ENCODE measurements at regions not wholly inside any gene's neighbourhood (a gene's known extent, or its start where the extent isn't known, plus 50 kb on each side); places are given as distances from the start of the nearest gene placed in this dataset.

DNA sequence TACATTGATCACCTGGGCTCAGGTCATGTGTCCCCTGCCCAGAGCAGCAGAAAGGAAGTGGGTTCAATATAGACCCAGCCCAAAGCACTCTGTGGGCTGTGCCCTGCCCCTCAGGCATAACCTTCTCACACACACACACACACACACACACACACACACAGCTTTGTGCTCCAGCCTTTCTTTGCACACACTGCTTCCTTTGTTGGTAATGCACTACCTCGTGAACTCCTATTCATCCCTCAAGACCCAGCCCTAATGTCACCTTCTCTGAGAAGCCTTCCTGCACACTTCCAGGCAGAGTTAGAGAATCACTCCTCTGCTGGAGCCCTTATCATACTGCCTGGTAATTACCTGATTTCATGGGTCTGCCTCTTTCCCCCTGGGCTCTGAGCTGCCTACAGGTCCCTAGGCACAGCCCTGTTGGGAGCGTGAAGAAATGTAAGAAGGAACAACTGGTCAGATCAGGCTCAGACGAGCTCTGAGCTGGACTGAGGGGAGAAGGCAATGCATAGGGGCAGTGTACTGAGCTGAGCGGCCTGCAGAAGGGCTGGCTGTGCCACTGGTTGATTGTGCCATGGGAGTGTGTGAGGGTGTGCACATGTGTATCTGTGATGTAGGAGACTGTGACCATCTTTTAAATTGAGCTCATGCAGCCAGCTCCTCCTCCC is 210.3 kb downstream of the GLI2 start:
- Histone ChIP-seq H3K4me3 (ENCODE audit: low read length) (no peak overlapping the region), H3K27ac (ENCODE audit: low read length) (no peak overlapping the region), H3K9me2 (ENCODE audit: insufficient read depth, low read length) (no peaks in the 10 kb centered on the region), H3K27me3 (ENCODE audit: insufficient read depth, low read depth, low read length) (no peaks in the 10 kb centered on the region), H3K36me3 (ENCODE audit: insufficient read depth, low read length) (no peaks in the 10 kb centered on the region), H4K20me1 (ENCODE audit: insufficient read depth) (no peaks in the 10 kb centered on the region), H3K9ac (ENCODE audit: low read length) (no peak overlapping the region), H2AFZ (ENCODE audit: low read depth, low read length) (no peak overlapping the region), H3K4me2 (ENCODE audit: low read length) (no peak overlapping the region), H3K79me2 (replicated peaks; ENCODE audit: insufficient read depth, low read length) (no peaks in the 10 kb centered on the region), H3K9me3 (ENCODE audit: low read length) (no peaks in the 10 kb centered on the region), H3F3A (ENCODE audit: insufficient read depth, low read length, poor library complexity, severe bottlenecking) (no peaks in the 10 kb centered on the region)
- TF ChIP-seq POLR2AphosphoS5 (IDR thresholded peaks at IDR 0.05), result no peak
- no peak for TF ChIP-seq EP300 (conservative IDR thresholded peaks at IDR 0.05; ENCODE audit: poor library complexity, severe bottlenecking)
- TF ChIP-seq RAD21 (conservative IDR thresholded peaks at IDR 0.05), result no peak
- no peak for TF ChIP-seq EZH2 (IDR thresholded peaks at IDR 0.05; ENCODE audit: borderline replicate concordance, insufficient read depth, low read length, poor library complexity, severe bottlenecking)
- TF ChIP-seq, protein P1, sequence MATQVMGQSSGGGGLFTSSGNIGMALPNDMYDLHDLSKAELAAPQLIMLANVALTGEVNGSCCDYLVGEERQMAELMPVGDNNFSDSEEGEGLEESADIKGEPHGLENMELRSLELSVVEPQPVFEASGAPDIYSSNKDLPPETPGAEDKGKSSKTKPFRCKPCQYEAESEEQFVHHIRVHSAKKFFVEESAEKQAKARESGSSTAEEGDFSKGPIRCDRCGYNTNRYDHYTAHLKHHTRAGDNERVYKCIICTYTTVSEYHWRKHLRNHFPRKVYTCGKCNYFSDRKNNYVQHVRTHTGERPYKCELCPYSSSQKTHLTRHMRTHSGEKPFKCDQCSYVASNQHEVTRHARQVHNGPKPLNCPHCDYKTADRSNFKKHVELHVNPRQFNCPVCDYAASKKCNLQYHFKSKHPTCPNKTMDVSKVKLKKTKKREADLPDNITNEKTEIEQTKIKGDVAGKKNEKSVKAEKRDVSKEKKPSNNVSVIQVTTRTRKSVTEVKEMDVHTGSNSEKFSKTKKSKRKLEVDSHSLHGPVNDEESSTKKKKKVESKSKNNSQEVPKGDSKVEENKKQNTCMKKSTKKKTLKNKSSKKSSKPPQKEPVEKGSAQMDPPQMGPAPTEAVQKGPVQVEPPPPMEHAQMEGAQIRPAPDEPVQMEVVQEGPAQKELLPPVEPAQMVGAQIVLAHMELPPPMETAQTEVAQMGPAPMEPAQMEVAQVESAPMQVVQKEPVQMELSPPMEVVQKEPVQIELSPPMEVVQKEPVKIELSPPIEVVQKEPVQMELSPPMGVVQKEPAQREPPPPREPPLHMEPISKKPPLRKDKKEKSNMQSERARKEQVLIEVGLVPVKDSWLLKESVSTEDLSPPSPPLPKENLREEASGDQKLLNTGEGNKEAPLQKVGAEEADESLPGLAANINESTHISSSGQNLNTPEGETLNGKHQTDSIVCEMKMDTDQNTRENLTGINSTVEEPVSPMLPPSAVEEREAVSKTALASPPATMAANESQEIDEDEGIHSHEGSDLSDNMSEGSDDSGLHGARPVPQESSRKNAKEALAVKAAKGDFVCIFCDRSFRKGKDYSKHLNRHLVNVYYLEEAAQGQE (IDR thresholded peaks at IDR 0.05; ENCODE audit: borderline replicate concordance), result no peak
- TF ChIP-seq SMC3 (conservative IDR thresholded peaks at IDR 0.05; ENCODE audit: poor library complexity), result no peak
- no peak for TF ChIP-seq TAF1 (IDR thresholded peaks at IDR 0.05; ENCODE audit: low read depth)
- TF ChIP-seq, protein P2, sequence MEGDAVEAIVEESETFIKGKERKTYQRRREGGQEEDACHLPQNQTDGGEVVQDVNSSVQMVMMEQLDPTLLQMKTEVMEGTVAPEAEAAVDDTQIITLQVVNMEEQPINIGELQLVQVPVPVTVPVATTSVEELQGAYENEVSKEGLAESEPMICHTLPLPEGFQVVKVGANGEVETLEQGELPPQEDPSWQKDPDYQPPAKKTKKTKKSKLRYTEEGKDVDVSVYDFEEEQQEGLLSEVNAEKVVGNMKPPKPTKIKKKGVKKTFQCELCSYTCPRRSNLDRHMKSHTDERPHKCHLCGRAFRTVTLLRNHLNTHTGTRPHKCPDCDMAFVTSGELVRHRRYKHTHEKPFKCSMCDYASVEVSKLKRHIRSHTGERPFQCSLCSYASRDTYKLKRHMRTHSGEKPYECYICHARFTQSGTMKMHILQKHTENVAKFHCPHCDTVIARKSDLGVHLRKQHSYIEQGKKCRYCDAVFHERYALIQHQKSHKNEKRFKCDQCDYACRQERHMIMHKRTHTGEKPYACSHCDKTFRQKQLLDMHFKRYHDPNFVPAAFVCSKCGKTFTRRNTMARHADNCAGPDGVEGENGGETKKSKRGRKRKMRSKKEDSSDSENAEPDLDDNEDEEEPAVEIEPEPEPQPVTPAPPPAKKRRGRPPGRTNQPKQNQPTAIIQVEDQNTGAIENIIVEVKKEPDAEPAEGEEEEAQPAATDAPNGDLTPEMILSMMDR (IDR thresholded peaks at IDR 0.05; ENCODE audit: poor library complexity, severe bottlenecking), result no peak
- no peak for TF ChIP-seq MXI1 (conservative IDR thresholded peaks at IDR 0.05; ENCODE audit: poor library complexity, severe bottlenecking)

DNA sequence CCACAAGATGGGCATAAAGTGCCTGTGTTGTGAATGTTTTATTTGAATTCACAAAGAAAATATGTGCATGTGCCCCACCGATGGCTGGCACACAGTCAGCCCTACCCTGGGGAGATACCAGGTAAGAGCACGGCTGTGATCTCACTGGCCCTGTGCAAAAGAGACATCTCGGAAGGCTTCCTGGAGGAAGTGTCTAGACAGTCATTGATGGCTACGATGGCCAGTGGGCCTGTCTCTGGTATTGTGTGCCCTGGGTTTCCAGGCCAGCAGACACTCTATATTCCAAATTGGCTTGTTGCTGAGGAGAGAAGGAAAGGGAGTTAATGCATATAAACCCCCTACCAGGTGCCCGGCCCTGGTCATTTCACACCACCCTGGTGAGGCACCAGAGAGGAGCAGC is 211.7 kb downstream of the GLI2 start:
- no peaks in the 10 kb centered on the region for H4K20me1 ChIP-seq (ENCODE audit: insufficient read depth)
- H3K79me2 ChIP-seq (replicated peaks; ENCODE audit: insufficient read depth, low read length), result no peaks in the 10 kb centered on the region
- no peak overlapping the region for H3K27ac ChIP-seq (ENCODE audit: low read length)
- no peaks in the 10 kb centered on the region for H3K9me2 ChIP-seq (ENCODE audit: insufficient read depth, low read length)
- H3K9me3 ChIP-seq (ENCODE audit: low read length), result no peaks in the 10 kb centered on the region
- no peaks in the 10 kb centered on the region for H3F3A ChIP-seq (ENCODE audit: insufficient read depth, low read length, poor library complexity, severe bottlenecking)
- H3K4me2 ChIP-seq (ENCODE audit: low read length), result no peak overlapping the region
- H2AFZ ChIP-seq (ENCODE audit: low read depth, low read length), result no peak overlapping the region
- no peak overlapping the region for H3K9ac ChIP-seq (ENCODE audit: low read length)
- no peak for TF ChIP-seq EZH2 (IDR thresholded peaks at IDR 0.05; ENCODE audit: borderline replicate concordance, insufficient read depth, low read length, poor library complexity, severe bottlenecking)
- no peak for TF ChIP-seq EP300 (conservative IDR thresholded peaks at IDR 0.05; ENCODE audit: poor library complexity, severe bottlenecking)
- TF ChIP-seq SMC3 (conservative IDR thresholded peaks at IDR 0.05; ENCODE audit: poor library complexity), result no peak
- TF ChIP-seq, protein P1 (IDR thresholded peaks at IDR 0.05; ENCODE audit: borderline replicate concordance), result no peak
- TF ChIP-seq POLR2AphosphoS5 (IDR thresholded peaks at IDR 0.05), result no peak
- H3K27me3 ChIP-seq (ENCODE audit: insufficient read depth, low read depth, low read length), result no peaks in the 10 kb centered on the region
- no peaks in the 10 kb centered on the region for H3K36me3 ChIP-seq (ENCODE audit: insufficient read depth, low read length)
- H3K4me3 ChIP-seq (ENCODE audit: low read length), result no peak overlapping the region

Measured in neural cell (in vitro differentiated cells).